GM06990 (cell line): ENCODE measurements at regions not wholly inside any gene's neighbourhood (a gene's known extent, or its start where the extent isn't known, plus 50 kb on each side); places are given as distances from the start of the nearest gene placed in this dataset.

Experiments
- DNase-seq: peaks from one replicate; pipeline ENCODE4 v3.0.0-alpha.2; 2011; ENCODE audit not compliant: insufficient read length; ENCODE audit errors: extremely low read depth
- H3K27me3 ChIP-seq: replicated peaks from 2 replicates; pipeline ENCODE4 v1.6.0; 2011; ENCODE audit warnings: low read length; ENCODE audit not compliant: control insufficient read depth, insufficient read depth
- H3K36me3 ChIP-seq: 2 replicates; pipeline ENCODE4 v1.5.1; 2011; ENCODE audit warnings: low read length; ENCODE audit not compliant: control insufficient read depth, insufficient read depth
- H3K4me3 ChIP-seq: replicated peaks from 2 replicates; pipeline ENCODE4 v1.5.1; 2011; ENCODE audit warnings: low read depth, mild to moderate bottlenecking, control low read depth, low read length
- TF ChIP-seq, protein P1 (sequence below): IDR thresholded peaks from 2 replicates; pipeline ENCODE4 v1.5.1; 2011; ENCODE audit warnings: low read length, control low read depth, mild to moderate bottlenecking, inconsistent platforms; ENCODE audit not compliant: insufficient read depth, poor library complexity, severe bottlenecking

DNA sequence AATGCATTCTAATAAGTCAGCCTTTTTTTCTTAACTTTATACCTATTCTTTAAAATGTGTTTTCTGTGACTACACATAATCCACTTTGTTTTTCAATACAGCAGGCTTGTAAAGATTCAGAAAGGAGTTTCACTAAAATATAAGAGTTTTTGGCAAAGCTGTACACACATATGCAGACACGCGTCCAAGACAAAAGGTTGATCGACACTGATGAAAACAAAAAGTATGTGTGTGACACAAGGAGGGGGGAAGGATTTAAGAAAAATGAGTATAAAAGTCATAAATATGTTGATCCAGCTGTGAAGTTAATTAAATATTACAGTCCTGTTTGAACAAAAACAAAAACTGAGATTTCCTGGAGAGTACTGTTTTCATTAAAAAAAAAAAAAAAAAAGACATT lies 294.5 kb upstream of the RARB start:
- no peak for DNase-seq
- Histone ChIP-seq H3K27me3 (no peaks in the 10 kb centered on the region), H3K4me3 (no peak overlapping the region), H3K36me3 (no peaks in the 10 kb centered on the region)
- TF ChIP-seq, protein P1, sequence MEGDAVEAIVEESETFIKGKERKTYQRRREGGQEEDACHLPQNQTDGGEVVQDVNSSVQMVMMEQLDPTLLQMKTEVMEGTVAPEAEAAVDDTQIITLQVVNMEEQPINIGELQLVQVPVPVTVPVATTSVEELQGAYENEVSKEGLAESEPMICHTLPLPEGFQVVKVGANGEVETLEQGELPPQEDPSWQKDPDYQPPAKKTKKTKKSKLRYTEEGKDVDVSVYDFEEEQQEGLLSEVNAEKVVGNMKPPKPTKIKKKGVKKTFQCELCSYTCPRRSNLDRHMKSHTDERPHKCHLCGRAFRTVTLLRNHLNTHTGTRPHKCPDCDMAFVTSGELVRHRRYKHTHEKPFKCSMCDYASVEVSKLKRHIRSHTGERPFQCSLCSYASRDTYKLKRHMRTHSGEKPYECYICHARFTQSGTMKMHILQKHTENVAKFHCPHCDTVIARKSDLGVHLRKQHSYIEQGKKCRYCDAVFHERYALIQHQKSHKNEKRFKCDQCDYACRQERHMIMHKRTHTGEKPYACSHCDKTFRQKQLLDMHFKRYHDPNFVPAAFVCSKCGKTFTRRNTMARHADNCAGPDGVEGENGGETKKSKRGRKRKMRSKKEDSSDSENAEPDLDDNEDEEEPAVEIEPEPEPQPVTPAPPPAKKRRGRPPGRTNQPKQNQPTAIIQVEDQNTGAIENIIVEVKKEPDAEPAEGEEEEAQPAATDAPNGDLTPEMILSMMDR = no peak

DNA sequence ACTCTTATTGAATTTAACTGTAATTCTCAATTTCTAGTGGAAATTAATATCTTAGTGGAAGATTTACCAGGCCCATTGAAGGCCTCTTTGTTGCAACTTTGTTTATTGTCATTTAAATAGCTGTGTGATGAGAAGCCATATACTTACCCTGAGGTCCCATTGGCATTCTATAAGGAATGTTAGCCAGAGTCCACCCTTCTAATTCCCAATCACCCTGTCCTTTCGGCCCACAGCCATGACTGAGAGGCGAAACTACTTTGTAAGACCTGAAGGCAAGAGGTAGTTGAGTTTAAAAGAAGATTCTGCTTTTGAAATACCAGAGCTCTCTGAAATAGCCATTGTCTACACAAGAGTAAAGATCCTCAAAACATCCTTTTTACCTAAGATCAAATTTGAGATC lies 290.5 kb upstream of the RARB start:
- TF ChIP-seq, protein P1 = no peak
- no peak for DNase-seq
- Histone ChIP-seq H3K36me3 (no peaks in the 10 kb centered on the region), H3K4me3 (no peak overlapping the region), H3K27me3 (no peaks in the 10 kb centered on the region)

DNA sequence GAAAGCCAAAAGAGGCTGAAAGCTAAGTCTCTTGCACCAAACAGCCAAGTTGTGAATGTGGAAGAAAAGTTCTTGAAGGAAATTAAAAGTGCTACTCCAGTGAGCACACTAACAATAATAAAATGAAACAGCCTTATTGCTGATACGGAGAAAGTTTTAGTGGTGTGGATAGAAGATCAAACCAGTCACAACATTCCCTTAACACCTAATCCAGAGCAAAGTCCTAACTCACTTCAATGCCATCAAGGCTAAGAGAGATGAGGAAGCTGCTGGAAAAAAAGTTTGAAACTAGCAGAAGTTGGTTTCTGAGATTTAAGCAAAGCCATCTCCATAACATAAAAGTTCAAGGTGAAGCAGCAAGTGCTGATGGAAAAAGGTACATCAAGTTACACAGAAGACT lies 288.8 kb upstream of the RARB start:
- no peak overlapping the region for H3K4me3 ChIP-seq
- TF ChIP-seq, protein P1 = no peak
- no peak for DNase-seq
- no peaks in the 10 kb centered on the region for H3K27me3 ChIP-seq
- H3K36me3 ChIP-seq = no peaks in the 10 kb centered on the region

DNA sequence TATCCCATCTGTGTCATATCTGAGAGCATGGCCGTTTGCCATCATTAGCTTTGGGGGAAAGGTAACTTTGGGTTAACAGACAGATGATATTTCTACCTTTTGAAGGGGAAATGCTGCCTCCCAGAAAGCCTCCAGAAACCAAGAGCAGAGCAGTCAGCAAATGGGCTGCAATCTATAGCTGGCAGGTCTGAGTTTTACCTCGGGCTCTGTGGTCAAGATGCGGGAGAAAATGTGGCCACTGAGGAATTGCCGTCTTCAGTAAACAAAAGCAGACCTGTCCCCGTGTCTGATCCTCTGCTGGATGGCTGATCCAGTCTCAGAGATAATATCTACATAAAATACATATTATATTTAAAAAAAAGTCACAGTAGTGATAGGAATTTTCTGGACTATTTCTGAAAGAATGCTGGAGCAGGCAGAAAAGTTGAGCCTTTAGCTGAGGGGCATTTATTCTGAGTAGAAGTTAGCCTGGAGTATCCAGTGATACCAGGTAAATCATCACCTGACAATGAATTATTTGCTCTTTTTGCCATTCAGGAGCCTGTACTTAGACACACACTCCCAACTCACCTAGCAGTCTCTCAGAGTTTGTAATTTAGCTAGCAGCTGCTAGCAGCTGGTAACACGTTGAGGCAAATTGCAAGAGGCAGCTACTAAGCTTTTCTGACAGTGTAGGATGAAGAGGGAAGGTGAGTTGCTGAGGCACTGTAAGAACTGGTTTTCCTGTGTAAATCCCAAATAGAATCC lies 285.3 kb upstream of the RARB start:
- no peaks in the 10 kb centered on the region for H3K36me3 ChIP-seq
- DNase-seq = no peak
- no peak overlapping the region for H3K4me3 ChIP-seq
- H3K27me3 ChIP-seq = no peaks in the 10 kb centered on the region
- TF ChIP-seq, protein P1 = no peak

DNA sequence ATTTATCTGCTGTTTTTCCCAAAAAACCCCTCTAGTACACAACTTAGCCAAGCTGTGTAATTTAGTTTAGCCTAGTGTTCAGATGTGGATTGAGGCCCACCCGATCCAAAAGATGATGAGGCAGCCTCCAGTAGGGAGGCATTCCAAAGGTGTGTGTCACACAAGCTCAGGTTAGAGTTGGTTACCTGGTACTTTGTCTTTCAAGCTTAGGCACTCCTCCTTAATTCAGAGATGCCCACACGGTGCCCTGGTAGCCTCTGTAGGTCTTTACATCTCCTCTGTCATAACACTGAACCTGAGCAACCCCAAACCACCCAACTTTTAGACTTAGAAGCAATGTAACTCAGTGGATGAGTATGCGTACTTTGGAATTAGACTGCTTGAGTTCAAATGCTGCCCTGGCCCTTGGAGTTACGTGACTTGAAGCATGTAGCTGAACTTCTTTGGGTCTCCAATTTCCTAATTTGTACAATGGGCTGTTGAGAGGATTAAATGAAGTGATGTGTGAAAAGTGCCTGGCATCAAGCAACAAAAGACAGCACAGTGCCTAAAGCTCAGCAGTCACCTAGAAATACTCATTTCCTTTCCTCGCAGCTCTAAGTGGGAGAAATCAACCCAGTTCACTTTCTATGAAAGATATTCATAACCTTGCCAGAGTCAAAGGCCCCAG lies 284.6 kb upstream of the RARB start:
- H3K27me3 ChIP-seq = no peaks in the 10 kb centered on the region

More for the DNA sequence above, 284.6 kb upstream of the RARB start:
- no peaks in the 10 kb centered on the region for H3K36me3 ChIP-seq
- TF ChIP-seq, protein P1 = no peak
- no peak overlapping the region for H3K4me3 ChIP-seq
- DNase-seq = no peak
